Choroid plexus epithelial cell (primary cell): ENCODE measurements at regions not wholly inside any gene's neighbourhood (a gene's known extent, or its start where the extent isn't known, plus 50 kb on each side); places are given as distances from the start of the nearest gene placed in this dataset.
"Not testable (repeated sequence)": the region's sequence is repeated elsewhere in the genome, so short reads cannot be mapped to it uniquely, and the experiment has no call there.

Experiments
- DNase-seq: peaks from one replicate; pipeline ENCODE4 v3.0.0-alpha.2; 2010; ENCODE audit warnings: low read depth
- H3K4me3 ChIP-seq: 2 replicates; pipeline ENCODE4 v1.5.1; 2011; ENCODE audit warnings: low read depth, mild to moderate bottlenecking, control low read depth, low read length, moderate library complexity
- TF ChIP-seq, protein P1 (sequence below): conservative IDR thresholded peaks from 2 replicates; pipeline ENCODE4 v1.5.1; 2011; ENCODE audit warnings: low read depth, mild to moderate bottlenecking, control low read depth, inconsistent platforms, low read length, moderate library complexity

DNA sequence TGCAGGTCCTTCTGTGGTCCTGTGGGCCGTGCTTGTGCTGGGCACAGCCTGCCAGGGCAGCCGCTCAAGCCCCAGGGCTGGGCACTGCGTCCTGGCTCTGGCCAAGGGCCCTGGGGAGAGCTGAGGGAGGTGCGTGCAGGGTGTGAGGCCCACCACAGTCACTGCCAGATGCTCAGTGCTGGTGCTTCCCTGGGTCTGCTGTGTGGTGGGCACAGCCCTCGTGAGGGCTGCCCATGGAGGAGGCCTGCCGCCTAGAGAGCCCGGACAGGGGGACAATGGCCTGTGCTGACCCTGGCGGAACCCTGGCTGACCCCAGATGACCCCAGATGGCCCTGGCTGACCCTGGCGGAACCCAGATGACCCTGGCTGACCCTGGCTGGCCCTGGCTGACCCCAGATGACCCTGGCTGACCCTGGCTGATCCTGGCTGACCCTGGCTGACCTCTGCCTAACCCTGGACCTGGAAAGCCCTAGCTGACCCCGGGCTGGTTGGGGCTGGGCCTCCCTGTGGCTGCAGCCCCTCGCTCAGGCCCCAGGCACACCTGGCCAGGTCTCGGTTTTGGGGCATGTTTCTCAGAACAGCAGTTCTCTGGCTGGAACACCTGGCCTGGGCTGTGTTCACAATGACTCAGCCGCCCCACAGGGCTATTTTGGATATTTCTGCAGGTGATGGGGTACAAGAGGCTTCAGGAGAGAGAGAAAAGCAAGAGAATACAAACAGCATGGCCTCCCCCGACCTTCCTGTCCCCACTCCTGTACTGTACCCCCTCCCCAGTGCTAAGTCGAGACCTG lies 55.4 kb downstream of the TMEM121 start:
- no peak overlapping the region for H3K4me3 ChIP-seq
- TF ChIP-seq, protein P1, sequence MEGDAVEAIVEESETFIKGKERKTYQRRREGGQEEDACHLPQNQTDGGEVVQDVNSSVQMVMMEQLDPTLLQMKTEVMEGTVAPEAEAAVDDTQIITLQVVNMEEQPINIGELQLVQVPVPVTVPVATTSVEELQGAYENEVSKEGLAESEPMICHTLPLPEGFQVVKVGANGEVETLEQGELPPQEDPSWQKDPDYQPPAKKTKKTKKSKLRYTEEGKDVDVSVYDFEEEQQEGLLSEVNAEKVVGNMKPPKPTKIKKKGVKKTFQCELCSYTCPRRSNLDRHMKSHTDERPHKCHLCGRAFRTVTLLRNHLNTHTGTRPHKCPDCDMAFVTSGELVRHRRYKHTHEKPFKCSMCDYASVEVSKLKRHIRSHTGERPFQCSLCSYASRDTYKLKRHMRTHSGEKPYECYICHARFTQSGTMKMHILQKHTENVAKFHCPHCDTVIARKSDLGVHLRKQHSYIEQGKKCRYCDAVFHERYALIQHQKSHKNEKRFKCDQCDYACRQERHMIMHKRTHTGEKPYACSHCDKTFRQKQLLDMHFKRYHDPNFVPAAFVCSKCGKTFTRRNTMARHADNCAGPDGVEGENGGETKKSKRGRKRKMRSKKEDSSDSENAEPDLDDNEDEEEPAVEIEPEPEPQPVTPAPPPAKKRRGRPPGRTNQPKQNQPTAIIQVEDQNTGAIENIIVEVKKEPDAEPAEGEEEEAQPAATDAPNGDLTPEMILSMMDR: no peak
- DNase-seq: no peak

DNA sequence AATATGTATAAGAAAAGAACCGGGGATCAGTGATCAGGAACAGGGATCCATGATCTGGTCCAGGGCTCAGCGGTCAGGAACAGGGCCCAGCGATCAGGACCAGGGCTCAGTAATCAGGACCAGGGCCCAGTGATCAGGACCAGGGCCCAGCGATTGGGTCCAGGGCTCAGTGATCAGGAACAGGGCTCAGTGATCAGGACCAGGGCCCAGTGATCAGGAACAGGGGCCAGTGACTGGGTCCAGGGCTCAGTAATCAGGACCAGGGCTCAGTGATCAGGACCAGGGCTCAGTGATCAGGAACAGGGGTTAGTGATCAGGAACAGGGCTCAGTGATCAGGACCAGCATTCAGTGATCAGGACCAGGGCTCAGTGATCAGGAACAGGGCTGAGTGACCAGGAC lies 56.3 kb downstream of the TMEM121 start:
- TF ChIP-seq, protein P1: no peak
- no peak for DNase-seq
- H3K4me3 ChIP-seq: no peak overlapping the region

DNA sequence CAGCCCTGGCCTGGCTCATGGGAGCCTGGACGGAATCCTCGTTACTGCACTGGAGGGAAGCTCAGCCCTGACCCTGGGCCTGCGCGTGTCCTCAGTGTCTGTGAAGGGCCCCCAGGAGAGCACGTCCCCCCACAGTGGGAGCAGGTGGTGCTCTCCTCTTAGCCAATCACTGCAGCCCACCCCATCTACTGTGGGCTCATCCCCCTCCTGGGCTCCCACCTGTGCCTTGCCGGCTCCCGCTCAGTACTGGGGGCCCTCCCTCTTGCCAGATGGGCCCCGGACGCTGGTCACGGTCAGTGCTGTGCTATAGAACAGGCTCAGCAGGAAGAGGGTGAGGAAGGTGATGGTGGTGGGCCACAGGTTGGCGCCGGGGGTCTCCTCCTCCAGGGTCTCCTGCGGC lies 57.5 kb downstream of the TMEM121 start:
- not testable (repeated sequence) for H3K4me3 ChIP-seq, DNase-seq

DNA sequence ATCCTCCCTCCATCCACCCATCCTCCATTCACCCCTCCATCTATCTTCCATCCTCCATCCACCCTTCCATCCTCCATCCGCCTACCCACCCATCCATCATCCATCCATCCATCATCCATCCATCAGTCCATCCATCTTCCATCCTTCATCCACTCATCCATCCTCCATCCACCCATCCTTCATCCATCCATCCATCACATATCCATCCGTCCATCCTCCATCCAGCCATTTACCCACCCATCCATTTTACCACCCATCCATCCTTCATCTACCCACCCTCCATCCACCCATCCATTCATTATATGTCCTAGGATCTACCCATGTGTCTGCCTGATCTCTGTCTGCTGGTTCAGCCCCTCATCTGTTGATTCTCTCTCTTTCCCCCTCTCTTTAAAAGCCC lies 58.9 kb downstream of the TMEM121 start:
- H3K4me3 ChIP-seq, DNase-seq: not testable (repeated sequence)

DNA sequence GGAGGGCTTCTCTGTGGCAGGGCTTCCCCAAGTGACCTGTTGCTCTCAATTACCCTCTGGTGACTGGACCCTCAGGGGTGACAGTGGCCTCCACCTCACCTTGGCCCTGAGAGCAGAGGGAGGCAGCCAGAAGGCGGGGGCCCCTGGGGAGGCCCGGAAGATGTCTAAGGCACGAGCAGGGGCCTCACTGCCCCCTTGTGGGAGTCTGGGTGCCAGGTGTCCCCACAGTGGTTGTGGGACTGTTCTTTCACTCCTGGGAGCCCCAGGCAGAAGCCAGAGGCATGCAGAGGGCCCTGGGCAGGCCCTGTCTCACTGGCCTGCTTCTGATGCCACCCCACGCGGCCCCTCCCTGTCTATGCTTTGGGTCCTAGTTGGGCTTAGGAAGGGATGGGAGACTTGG lies 59.3 kb downstream of the TMEM121 start:
- not testable (repeated sequence) for H3K4me3 ChIP-seq, DNase-seq

DNA sequence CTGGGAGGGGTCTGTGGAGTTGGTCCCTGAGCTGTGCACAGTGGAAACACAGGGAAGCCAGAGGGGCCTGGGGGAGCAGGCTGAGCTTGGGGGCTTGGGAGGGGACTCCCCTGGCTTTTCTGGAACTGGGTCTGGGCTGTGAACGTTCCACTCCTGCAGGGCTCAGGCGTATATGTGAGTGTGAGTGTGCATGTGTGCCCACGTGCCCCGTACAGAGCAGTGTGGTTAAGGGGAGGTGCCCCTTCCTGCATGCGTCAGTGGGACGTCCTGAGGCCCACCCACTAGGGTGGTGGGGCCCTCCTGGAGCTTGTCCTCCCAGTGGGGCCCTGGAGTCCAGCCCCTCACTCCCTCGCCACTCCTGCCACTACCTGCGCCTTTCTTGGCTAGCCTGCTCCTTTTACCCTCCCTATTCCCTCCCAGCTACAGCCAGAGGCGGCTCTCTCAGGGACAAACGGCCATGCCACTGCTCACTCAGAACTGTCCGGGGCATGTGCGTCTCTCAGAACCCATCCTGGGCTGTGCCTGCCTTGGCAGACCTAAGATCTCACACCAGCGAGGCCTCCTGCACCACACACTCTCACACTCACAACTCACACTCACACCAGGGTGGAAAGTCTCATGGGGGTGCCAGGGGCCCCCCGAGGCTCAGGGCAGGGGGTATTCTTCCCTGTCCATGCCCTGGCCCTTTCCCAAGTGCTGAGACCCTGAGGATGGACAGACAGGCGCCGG lies 59.9 kb downstream of the TMEM121 start:
- not testable (repeated sequence) for H3K4me3 ChIP-seq, DNase-seq

DNA sequence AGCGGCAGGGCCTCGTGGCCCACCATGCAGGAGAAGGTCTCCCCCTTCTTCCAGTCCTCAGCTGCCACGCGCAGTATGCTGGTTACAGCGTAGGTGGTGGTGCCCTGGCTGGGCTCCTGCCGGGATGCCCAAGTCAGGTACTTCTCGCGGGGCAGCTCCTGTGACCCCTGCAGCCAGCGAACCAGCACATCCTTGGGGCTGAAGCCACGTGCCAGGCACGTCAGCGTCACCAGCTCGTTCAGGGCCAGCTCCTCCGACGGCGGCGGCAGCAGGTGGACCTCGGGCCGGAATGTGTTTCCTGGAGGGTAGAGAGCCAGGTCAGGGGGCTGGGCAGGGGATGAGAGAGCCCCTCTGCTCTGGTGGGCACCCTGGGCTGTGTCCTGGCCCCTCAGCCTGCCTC lies 60.7 kb downstream of the TMEM121 start:
- DNase-seq, H3K4me3 ChIP-seq: not testable (repeated sequence)

DNA sequence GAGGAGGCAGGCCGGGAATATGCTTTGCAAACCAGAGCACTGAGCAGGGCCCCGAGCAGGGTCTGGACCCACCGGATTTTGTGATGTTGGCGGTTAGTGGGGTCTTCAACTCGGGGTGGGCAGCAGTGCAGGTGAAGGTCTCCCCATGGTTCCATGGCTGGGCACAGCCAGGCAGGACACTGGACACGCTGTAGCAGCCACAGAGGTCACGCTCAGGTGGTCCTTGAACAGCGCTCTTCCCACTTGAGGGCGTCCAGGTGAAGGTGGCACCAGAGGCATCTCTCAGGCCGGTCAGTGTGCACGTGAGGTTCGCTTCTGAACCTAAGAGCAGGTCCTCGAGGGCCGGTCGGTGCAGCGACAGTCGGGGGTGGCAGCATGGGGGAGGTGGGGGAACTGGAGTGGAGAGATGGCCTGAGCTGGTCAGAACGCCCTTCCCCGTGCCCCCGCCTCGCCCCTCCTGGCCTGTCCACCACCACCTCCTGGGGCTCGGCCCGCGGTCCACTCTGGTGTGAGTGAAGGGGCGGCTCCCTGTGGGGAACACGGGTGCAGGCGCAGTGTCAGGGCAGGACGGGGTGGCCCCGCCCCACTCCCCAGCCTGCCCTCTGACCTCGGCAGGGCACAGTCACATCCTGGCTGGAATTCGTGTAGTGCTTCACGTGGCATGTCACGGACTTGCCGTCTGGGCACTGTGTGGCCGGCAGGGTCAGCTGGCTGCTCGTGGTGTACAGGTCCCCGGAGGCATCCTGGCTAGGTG lies 61.3 kb downstream of the TMEM121 start:
- not testable (repeated sequence) for DNase-seq, H3K4me3 ChIP-seq

DNA sequence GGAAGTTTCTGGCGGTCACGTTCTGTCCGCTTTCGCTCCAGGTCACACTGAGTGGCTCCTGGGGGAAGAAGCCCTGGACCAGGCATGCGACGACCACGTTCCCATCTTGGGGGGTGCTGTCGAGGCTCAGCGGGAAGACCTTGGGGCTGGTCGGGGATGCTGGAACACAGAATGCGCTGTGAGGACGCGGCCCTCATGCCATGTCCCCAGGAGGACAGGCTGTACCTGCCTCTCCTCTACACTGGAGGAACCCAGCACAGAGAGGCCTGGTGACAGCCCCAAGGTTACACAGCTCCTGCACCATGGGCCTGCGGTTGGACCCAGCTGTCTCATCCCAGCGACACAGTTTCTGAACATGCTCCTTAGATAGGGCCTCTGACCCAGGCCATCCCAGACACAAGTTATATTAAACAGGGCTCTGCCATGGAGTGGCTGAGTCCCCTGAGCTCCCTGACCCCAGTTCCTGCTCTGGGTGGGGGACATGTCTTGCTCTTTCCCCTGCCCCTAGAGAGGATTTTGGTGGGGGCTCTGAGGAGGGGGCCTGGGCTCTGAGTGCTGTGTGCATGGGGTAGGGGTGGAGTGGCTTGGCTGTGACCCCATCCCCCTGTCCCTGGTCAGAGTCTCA lies 62.0 kb downstream of the TMEM121 start:
- TF ChIP-seq, protein P1: no peak
- H3K4me3 ChIP-seq: no peak overlapping the region
- no peak for DNase-seq
